PFSK-1 (cell line): ENCODE measurements at regions not wholly inside any gene's neighbourhood (a gene's known extent, or its start where the extent isn't known, plus 50 kb on each side); places are given as distances from the start of the nearest gene placed in this dataset.

Experiments
- POLR2AphosphoS5 ChIP-seq: IDR thresholded peaks from 2 replicates; pipeline ENCODE4 v1.6.1; 2012; ENCODE audit warnings: low read depth, mild to moderate bottlenecking, control low read depth, low read length, moderate library complexity
- SIN3A ChIP-seq: IDR thresholded peaks from 2 replicates; pipeline ENCODE4 v1.6.1; 2012; ENCODE audit warnings: mild to moderate bottlenecking, low read length, moderate library complexity, borderline replicate concordance; ENCODE audit not compliant: insufficient read depth
- TF ChIP-seq, protein P1 (sequence below), 2 experiments: IDR thresholded peaks; 2 replicates each; pipeline versions ENCODE4 v1.6.1 to v1.8.0; 2011 to 2012; ENCODE audit warnings: low read depth in 2 of 2, low read length in 2 of 2, control low read depth in 1 of 2, inconsistent platforms in 1 of 2, mild to moderate bottlenecking in 1 of 2, moderate library complexity in 1 of 2; ENCODE audit not compliant: insufficient read depth in 1 of 2

DNA sequence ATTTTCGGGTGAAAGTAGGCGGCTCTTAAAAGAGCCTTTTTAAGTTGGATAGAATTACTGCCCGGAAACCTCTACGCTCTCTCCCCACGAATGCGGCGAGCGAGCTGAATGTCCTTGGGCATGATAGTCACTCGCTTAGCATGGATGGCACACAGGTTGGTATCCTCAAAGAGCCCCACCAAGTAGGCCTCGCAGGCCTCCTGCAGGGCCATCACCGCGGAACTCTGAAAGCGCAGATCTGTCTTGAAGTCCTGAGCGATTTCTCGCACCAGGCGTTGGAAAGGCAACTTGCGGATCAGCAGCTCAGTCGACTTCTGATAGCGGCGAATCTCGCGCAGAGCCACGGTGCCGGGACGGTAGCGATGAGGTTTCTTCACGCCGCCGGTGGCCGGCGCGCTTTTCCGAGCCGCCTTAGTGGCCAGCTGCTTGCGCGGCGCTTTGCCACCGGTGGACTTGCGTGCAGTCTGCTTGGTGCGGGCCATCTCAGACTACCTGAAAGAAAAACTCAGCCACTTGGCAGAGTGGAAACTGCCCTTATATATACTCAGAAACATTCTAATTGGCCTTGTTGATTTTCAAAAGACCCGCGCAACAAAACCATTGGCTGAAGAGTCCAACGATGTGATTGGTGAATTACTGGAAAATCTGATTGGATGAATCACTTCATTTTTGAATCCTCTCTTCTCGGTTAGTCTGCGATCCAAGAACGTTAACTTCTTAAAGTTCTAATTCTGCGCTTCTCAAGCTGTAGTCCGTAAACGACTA lies 93.9 kb upstream of the BTN3A2 start:
- no peak for TF ChIP-seq POLR2AphosphoS5
- TF ChIP-seq, protein P1, sequence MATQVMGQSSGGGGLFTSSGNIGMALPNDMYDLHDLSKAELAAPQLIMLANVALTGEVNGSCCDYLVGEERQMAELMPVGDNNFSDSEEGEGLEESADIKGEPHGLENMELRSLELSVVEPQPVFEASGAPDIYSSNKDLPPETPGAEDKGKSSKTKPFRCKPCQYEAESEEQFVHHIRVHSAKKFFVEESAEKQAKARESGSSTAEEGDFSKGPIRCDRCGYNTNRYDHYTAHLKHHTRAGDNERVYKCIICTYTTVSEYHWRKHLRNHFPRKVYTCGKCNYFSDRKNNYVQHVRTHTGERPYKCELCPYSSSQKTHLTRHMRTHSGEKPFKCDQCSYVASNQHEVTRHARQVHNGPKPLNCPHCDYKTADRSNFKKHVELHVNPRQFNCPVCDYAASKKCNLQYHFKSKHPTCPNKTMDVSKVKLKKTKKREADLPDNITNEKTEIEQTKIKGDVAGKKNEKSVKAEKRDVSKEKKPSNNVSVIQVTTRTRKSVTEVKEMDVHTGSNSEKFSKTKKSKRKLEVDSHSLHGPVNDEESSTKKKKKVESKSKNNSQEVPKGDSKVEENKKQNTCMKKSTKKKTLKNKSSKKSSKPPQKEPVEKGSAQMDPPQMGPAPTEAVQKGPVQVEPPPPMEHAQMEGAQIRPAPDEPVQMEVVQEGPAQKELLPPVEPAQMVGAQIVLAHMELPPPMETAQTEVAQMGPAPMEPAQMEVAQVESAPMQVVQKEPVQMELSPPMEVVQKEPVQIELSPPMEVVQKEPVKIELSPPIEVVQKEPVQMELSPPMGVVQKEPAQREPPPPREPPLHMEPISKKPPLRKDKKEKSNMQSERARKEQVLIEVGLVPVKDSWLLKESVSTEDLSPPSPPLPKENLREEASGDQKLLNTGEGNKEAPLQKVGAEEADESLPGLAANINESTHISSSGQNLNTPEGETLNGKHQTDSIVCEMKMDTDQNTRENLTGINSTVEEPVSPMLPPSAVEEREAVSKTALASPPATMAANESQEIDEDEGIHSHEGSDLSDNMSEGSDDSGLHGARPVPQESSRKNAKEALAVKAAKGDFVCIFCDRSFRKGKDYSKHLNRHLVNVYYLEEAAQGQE (IDR thresholded peaks at IDR 0.05; ENCODE audit: insufficient read depth in 1 of 2, low read depth in 2 of 2, low read length in 2 of 2) = no peak
- TF ChIP-seq SIN3A = no peak
